IMR-90 (cell line): ENCODE measurements at regions not wholly inside any gene's neighbourhood (a gene's known extent, or its start where the extent isn't known, plus 50 kb on each side); places are given as distances from the start of the nearest gene placed in this dataset.

Experiments used
- ATAC-seq: fragments of 200-7000 bp; cut with Tn5 transposase; 2 replicates; pipeline ENCODE4 v1.9.1; 2020; ENCODE audit warnings: low read depth, mild to moderate bottlenecking, moderate library complexity
- BruUV-seq: library from RNA; stranded (reverse); fragments of 400-500 nt; replicated peaks from 2 replicates; lab custom pipeline; 2021; lab: Mats Ljungman, UMichigan
- CTCF ChIA-PET: fragments of 300-600 bp; formaldehyde crosslinking; extraction: SDS; loops from one replicate; lab custom pipeline; 2021; ENCODE audit warnings: antibody characterized with exemption; lab: Yijun Ruan, JAX
- POLR2A ChIA-PET: fragments of 300-600 bp; sonication (Branson Sonifier 250); formaldehyde crosslinking; loops from one replicate; lab custom pipeline; 2022; ENCODE audit warnings: antibody characterized with exemption; ENCODE audit not compliant: unreplicated experiment; lab: Charles Lee
- DNase-seq: peaks from one replicate; pipeline ENCODE4 v3.0.0; 2013
- H2AFZ ChIP-seq: replicated peaks from 2 replicates; pipeline ENCODE3; 2013; ENCODE audit warnings: low read length, mild to moderate bottlenecking; ENCODE audit not compliant: poor library complexity
- H2AK5ac ChIP-seq: 2 replicates; pipeline ENCODE4 v1.6.1; 2013; ENCODE audit warnings: low read depth, low read length, inconsistent platforms
- H2AK9ac ChIP-seq: replicated peaks from 2 replicates; pipeline ENCODE3; 2013; ENCODE audit warnings: mild to moderate bottlenecking, low read depth, low read length, moderate library complexity; ENCODE audit not compliant: poor library complexity
- H2BK120ac ChIP-seq: 2 replicates; pipeline ENCODE4 v1.6.1; 2013; ENCODE audit warnings: low read depth, low read length, inconsistent platforms
- H2BK15ac ChIP-seq: 3 replicates; pipeline ENCODE4 v1.6.1; 2013; ENCODE audit warnings: low read depth, low read length, inconsistent platforms
- H2BK20ac ChIP-seq: 2 replicates; pipeline ENCODE4 v1.6.1; 2013; ENCODE audit warnings: low read depth, mild to moderate bottlenecking, inconsistent platforms, low read length, moderate library complexity
- H2BK5ac ChIP-seq: 2 replicates; pipeline ENCODE4 v1.6.1; 2013; ENCODE audit warnings: mild to moderate bottlenecking, low read depth, low read length, inconsistent platforms; ENCODE audit not compliant: poor library complexity, severe bottlenecking
- H3K14ac ChIP-seq: replicated peaks from 2 replicates; pipeline ENCODE4 v1.6.1; 2013; ENCODE audit warnings: low read depth, low read length, inconsistent platforms
- H3K18ac ChIP-seq: 2 replicates; pipeline ENCODE4 v1.6.1; 2013; ENCODE audit warnings: low read depth, low read length, control low read depth
- H3K23ac ChIP-seq: 2 replicates; pipeline ENCODE4 v1.6.1; 2013; ENCODE audit warnings: low read depth, low read length, inconsistent platforms
- H3K27ac ChIP-seq: 2 replicates; pipeline ENCODE4 v1.5.1; 2013; ENCODE audit warnings: mild to moderate bottlenecking, control low read depth, low read length; ENCODE audit not compliant: insufficient read depth
- H3K27me3 ChIP-seq: 2 replicates; pipeline ENCODE4 v1.6.1; 2013; ENCODE audit warnings: low read length; ENCODE audit not compliant: control insufficient read depth, insufficient read depth
- H3K36me3 ChIP-seq: 2 replicates; pipeline ENCODE4 v1.6.1; 2013; ENCODE audit warnings: low read length, mixed read lengths; ENCODE audit not compliant: control insufficient read depth, insufficient read depth
- H3K4ac ChIP-seq: 2 replicates; pipeline ENCODE4 v1.6.1; 2013; ENCODE audit warnings: low read depth, low read length, inconsistent platforms
- H3K4me1 ChIP-seq: 2 replicates; pipeline ENCODE4 v1.6.1; 2013; ENCODE audit warnings: low read length, mixed read lengths; ENCODE audit not compliant: control insufficient read depth, insufficient read depth
- H3K4me2 ChIP-seq: 2 replicates; pipeline ENCODE4 v1.6.1; 2013; ENCODE audit warnings: low read depth, mild to moderate bottlenecking, control low read depth, low read length, moderate library complexity
- H3K4me3 ChIP-seq: 2 replicates; pipeline ENCODE4 v1.5.1; 2013; ENCODE audit warnings: low read depth, mild to moderate bottlenecking, control low read depth, low read length, moderate library complexity; ENCODE audit not compliant: insufficient read depth
- H3K56ac ChIP-seq: 2 replicates; pipeline ENCODE4 v1.6.1; 2013; ENCODE audit warnings: low read length, inconsistent platforms; ENCODE audit not compliant: insufficient read depth; ENCODE audit errors: extremely low read depth
- H3K79me1 ChIP-seq, 2 experiments: 2 replicates each; pipeline ENCODE4 v1.6.1; 2013; ENCODE audit warnings: low read length in 2 of 2, inconsistent platforms in 1 of 2, low read depth in 1 of 2
- H3K9ac ChIP-seq: 2 replicates; pipeline ENCODE4 v1.6.1; 2013; ENCODE audit warnings: low read depth, low read length, control low read depth
- H3K9me1 ChIP-seq: 2 replicates; pipeline ENCODE4 v1.6.1; 2013; ENCODE audit warnings: low read length, inconsistent platforms; ENCODE audit not compliant: insufficient read depth
- H3K9me3 ChIP-seq: 2 replicates; pipeline ENCODE4 v1.6.1; 2013; ENCODE audit warnings: low read length; ENCODE audit not compliant: control insufficient read depth, insufficient read depth
- H4K20me1 ChIP-seq: 2 replicates; pipeline ENCODE4 v1.6.1; 2013; ENCODE audit warnings: low read length, inconsistent platforms; ENCODE audit not compliant: insufficient read depth
- H4K5ac ChIP-seq: 2 replicates; pipeline ENCODE4 v1.6.1; 2013; ENCODE audit warnings: mild to moderate bottlenecking, low read depth, low read length, control low read depth
- H4K8ac ChIP-seq, 2 experiments: 2 replicates each; pipeline ENCODE4 v1.6.1; 2013; ENCODE audit warnings: low read depth in 2 of 2, low read length in 2 of 2, control low read depth in 1 of 2, inconsistent platforms in 1 of 2
- H4K91ac ChIP-seq: 2 replicates; pipeline ENCODE4 v1.6.1; 2013; ENCODE audit warnings: low read depth, low read length, inconsistent platforms; ENCODE audit not compliant: insufficient read depth
- CHD1 ChIP-seq: IDR thresholded peaks from 2 replicates; pipeline ENCODE4 v1.6.1; 2012; ENCODE audit warnings: low read depth, low read length, improper control_type of control experiment
- CTCF ChIP-seq: conservative IDR thresholded peaks from 2 replicates; pipeline ENCODE4 v1.5.1; 2012; ENCODE audit warnings: mild to moderate bottlenecking, low read depth, low read length, improper control_type of control experiment
- ELK1 ChIP-seq: fragments of 150-350 bp; IDR thresholded peaks from 2 replicates; pipeline ENCODE4 v1.6.1; 2016; ENCODE audit warnings: low read depth, mild to moderate bottlenecking, low read length, moderate library complexity, borderline replicate concordance
- FOS ChIP-seq: fragments of 150-350 bp; IDR thresholded peaks from 2 replicates; pipeline ENCODE4 v1.6.1; 2016; ENCODE audit warnings: low read depth, low read length
- MXI1 ChIP-seq: IDR thresholded peaks from 2 replicates; pipeline ENCODE4 v1.6.1; 2012; ENCODE audit warnings: low read depth, mild to moderate bottlenecking, low read length, moderate library complexity, borderline replicate concordance
- NFE2L2 ChIP-seq: fragments of 150-350 bp; IDR thresholded peaks from 2 replicates; pipeline ENCODE4 v1.6.1; 2016; ENCODE audit warnings: low read depth, mild to moderate bottlenecking, low read length
- RAD21 ChIP-seq: IDR thresholded peaks from 2 replicates; pipeline ENCODE4 v1.6.1; 2012; ENCODE audit warnings: low read length, improper control_type of control experiment
- RCOR1 ChIP-seq: IDR thresholded peaks from 2 replicates; pipeline ENCODE4 v1.6.1; 2012; ENCODE audit warnings: mild to moderate bottlenecking, low read length, improper control_type of control experiment; ENCODE audit not compliant: insufficient replicate concordance
- RFX5 ChIP-seq: IDR thresholded peaks from 2 replicates; pipeline ENCODE4 v1.8.0; 2012; ENCODE audit warnings: low read depth, mild to moderate bottlenecking, low read length, moderate library complexity
- whole genome bisulfite sequencing, 2 experiments: methylation state at CpG; one replicate each; pipeline versions ENCODE4 v1.1.5 to v1.1.7; 2013; ENCODE audit warnings: missing lambda C conversion rate in 2 of 2; ENCODE audit not compliant: insufficient read length in 1 of 2; ENCODE audit errors: extremely low coverage in 2 of 2; 5-methylcytosine and 5-hydroxymethylcytosine counted together
- dilution Hi-C: fragments of 300-500 bp; cut with HindIII; formaldehyde crosslinking; loops from one replicate; pipeline ENCODE4 v1.14.3; 2018; ENCODE audit warnings: low sequenced_read_pairs; ENCODE audit not compliant: unreplicated experiment
- in situ Hi-C: fragments of 300-500 bp; cut with MboI; formaldehyde crosslinking; loops from 3 replicates; pipeline ENCODE4 v1.14.3; 2019; ENCODE audit warnings: low sequenced_read_pairs, inconsistent platforms, mixed read lengths
- intact Hi-C: fragments of 100-400 bp; cut with micrococcal nuclease; formaldehyde crosslinking; loops from 2 replicates; pipeline ENCODE4 v1.10.0; 2022

GRCh38 chr2:123870881-123871276, 154.2 kb upstream of the CNTNAP5 start:
- no peak overlapping the region for H3K18ac ChIP-seq
- H2BK5ac ChIP-seq, result no peak overlapping the region
- intact Hi-C loops, result no loop called here
- no peak overlapping the region for H3K4me3 ChIP-seq
- H2AK5ac ChIP-seq, result no peak overlapping the region
- H2AK9ac ChIP-seq, result no peak overlapping the region
- H4K8ac ChIP-seq, result no peak overlapping the region
- H2BK15ac ChIP-seq, result no peak overlapping the region
- no peak overlapping the region for H4K5ac ChIP-seq
- H3K23ac ChIP-seq, result no peak overlapping the region
- no peak overlapping the region for H3K27ac ChIP-seq
- H3K9ac ChIP-seq, result no peak overlapping the region
- H3K4ac ChIP-seq, result no peak overlapping the region
- H3K36me3 ChIP-seq, result no peaks in the 10 kb centered on the region
- peaks cover 8% of the 10 kb centered on the region for H3K9me3 ChIP-seq
- H2BK20ac ChIP-seq, result no peak overlapping the region
- no TSS peak for BruUV-seq
- no peaks in the 10 kb centered on the region for H3K79me1 ChIP-seq
- H2BK120ac ChIP-seq, result no peak overlapping the region
- ATAC-seq (no peak), DNase-seq (no peak)
- no peak overlapping the region for H2AFZ ChIP-seq
- no peaks in the 10 kb centered on the region for H3K4me1 ChIP-seq
- WGBS, 2 experiments, result 30% methylated on average over 2 of the region's 4 CpGs; no CpG with 5 or more reads in 1 of the 2 experiments
- TF ChIP-seq CTCF, result no peak
- no peak for TF ChIP-seq FOS
- TF ChIP-seq RCOR1, result no peak
- no peak for TF ChIP-seq RAD21
- TF ChIP-seq NFE2L2, result no peak
- TF ChIP-seq CHD1, result no peak
- TF ChIP-seq ELK1, result no peak
- TF ChIP-seq MXI1, result no peak
- no peak for TF ChIP-seq RFX5
- ChIA-PET CTCF (no interaction called here), POLR2A (no interaction called here)
- dilution Hi-C loops, result no loop called here
- no peaks in the 10 kb centered on the region for H4K20me1 ChIP-seq
- no peaks in the 10 kb centered on the region for H3K9me1 ChIP-seq
- no peak overlapping the region for H4K91ac ChIP-seq
- no peaks in the 10 kb centered on the region for H3K27me3 ChIP-seq
- in situ Hi-C loops, result no loop called here
- no peak overlapping the region for H3K4me2 ChIP-seq
- no peak overlapping the region for H3K56ac ChIP-seq
- no peak overlapping the region for H3K14ac ChIP-seq
